NCI-H774 (cell line): ENCODE measurements at regions not wholly inside any gene's neighbourhood (a gene's known extent, or its start where the extent isn't known, plus 50 kb on each side); places are given as distances from the start of the nearest gene placed in this dataset.

Source experiments
- DNase-seq: peaks from one replicate; lab custom pipeline; 2025; lab: John Stamatoyannopoulos, UW

- no peak for DNase-seq
Measured at GRCh38 chr18:75586130-75586889, 158.8 kb upstream of the SMIM21 start.

GRCh38 chr18:75582940-75583339, 155.4 kb upstream of the SMIM21 start:
- no peak for DNase-seq

GRCh38 chr18:75582406-75582821, 154.9 kb upstream of the SMIM21 start:
- DNase-seq: no peak

GRCh38 chr18:75581336-75582131, 154.0 kb upstream of the SMIM21 start:
- DNase-seq: no peak

- DNase-seq: no peak
Measured at GRCh38 chr18:75574187-75574586, 146.7 kb upstream of the SMIM21 start.

GRCh38 chr18:75563150-75563549, 135.6 kb upstream of the SMIM21 start:
- no peak for DNase-seq

GRCh38 chr18:75562216-75562615, 134.7 kb upstream of the SMIM21 start:
- no peak for DNase-seq

GRCh38 chr18:75558790-75559189, 131.3 kb upstream of the SMIM21 start:
- no peak for DNase-seq

GRCh38 chr18:75556841-75557240, 129.3 kb upstream of the SMIM21 start:
- DNase-seq: no peak

GRCh38 chr18:75554644-75555185, 127.2 kb upstream of the SMIM21 start:
- no peak for DNase-seq

GRCh38 chr18:75554176-75554575, 126.7 kb upstream of the SMIM21 start:
- no peak for DNase-seq

GRCh38 chr18:75553021-75553420, 125.5 kb upstream of the SMIM21 start:
- DNase-seq: no peak

GRCh38 chr18:75551071-75551470, 123.6 kb upstream of the SMIM21 start:
- DNase-seq: no peak

GRCh38 chr18:75548353-75548905, 120.9 kb upstream of the SMIM21 start:
- peak; percentile 21 for DNase-seq

- DNase-seq: no peak
Measured at GRCh38 chr18:75546964-75547363, 119.5 kb upstream of the SMIM21 start.

- no peak for DNase-seq
Measured at GRCh38 chr18:75545189-75545588, 117.7 kb upstream of the SMIM21 start.

GRCh38 chr18:75544496-75544895, 117.0 kb upstream of the SMIM21 start:
- DNase-seq: no peak

GRCh38 chr18:75544051-75544481, 116.6 kb upstream of the SMIM21 start:
- no peak for DNase-seq

GRCh38 chr18:75538727-75539126, 111.2 kb upstream of the SMIM21 start:
- DNase-seq: no peak

GRCh38 chr18:75533950-75534349, 106.4 kb upstream of the SMIM21 start:
- DNase-seq: no peak

GRCh38 chr18:75533209-75533608, 105.7 kb upstream of the SMIM21 start:
- DNase-seq: no peak

- no peak for DNase-seq
Measured at GRCh38 chr18:75531851-75532459, 104.5 kb upstream of the SMIM21 start.
